Endothelial cell of umbilical vein (primary cell): ENCODE measurements at regions not wholly inside any gene's neighbourhood (a gene's known extent, or its start where the extent isn't known, plus 50 kb on each side); places are given as distances from the start of the nearest gene placed in this dataset.

Source experiments
- BruUV-seq: library from RNA; stranded (reverse); fragments of 400-500 nt; replicated peaks from 2 replicates; lab custom pipeline; 2021; lab: Mats Ljungman, UMichigan
- CTCF ChIA-PET: fragments of 300-600, 350-600 bp; sonication (Branson Sonifier 250); formaldehyde crosslinking; loops from one replicate; lab custom pipeline; 2021; ENCODE audit warnings: antibody characterized with exemption, inconsistent platforms; lab: Charles Lee
- POLR2A ChIA-PET: fragments of 300-600, 350-600 bp; sonication (Branson Sonifier 250); formaldehyde crosslinking; loops from one replicate; lab custom pipeline; 2021; ENCODE audit warnings: antibody characterized with exemption, inconsistent platforms; lab: Charles Lee
- DNase-seq: peaks from one replicate; pipeline ENCODE4 v3.0.0-alpha.2; 2011; ENCODE audit warnings: low read depth, low spot score
- FAIRE-seq: peaks from 2 replicates; lab custom pipeline; 2011; peaks lifted over from hg19 to GRCh38; lab: Jason Lieb, UNC
- H2AFZ ChIP-seq: 2 replicates; pipeline ENCODE4 v1.6.0; 2012; ENCODE audit warnings: low read depth, low read length, control low read depth, inconsistent platforms
- H3K27ac ChIP-seq: 2 replicates; pipeline ENCODE4 v1.5.1; 2011; ENCODE audit warnings: low read depth, mild to moderate bottlenecking, control low read depth, low read length, moderate library complexity; ENCODE audit not compliant: insufficient read depth
- H3K27me3 ChIP-seq, 2 experiments: 2 replicates each; pipeline versions ENCODE4 v1.6.0 to v1.6.1; 2011; ENCODE audit warnings: low read length in 2 of 2, mixed read lengths in 1 of 2; ENCODE audit not compliant: control insufficient read depth in 2 of 2, insufficient read depth in 2 of 2
- H3K36me3 ChIP-seq, 2 experiments: 2 replicates in 1 of 2; 3 replicates in 1 of 2; pipeline ENCODE4 v1.5.1; 2011; ENCODE audit warnings: low read length in 2 of 2, mild to moderate bottlenecking in 1 of 2, moderate library complexity in 1 of 2; ENCODE audit not compliant: control insufficient read depth in 2 of 2, insufficient read depth in 2 of 2; ENCODE audit errors: extremely low read depth in 1 of 2
- H3K4me1 ChIP-seq: 3 replicates; pipeline ENCODE4 v1.5.1; 2011; ENCODE audit warnings: mild to moderate bottlenecking, low read length; ENCODE audit not compliant: control insufficient read depth, insufficient read depth; ENCODE audit errors: extremely low read depth
- H3K4me2 ChIP-seq: 2 replicates; pipeline ENCODE4 v1.6.1; 2011; ENCODE audit warnings: low read length, control low read depth, mixed read lengths; ENCODE audit not compliant: insufficient read depth
- H3K4me3 ChIP-seq, 3 experiments: fragments of 200-600 bp in 1 of 3; sonication (generic), shearing (Covaris generic) in 1 of 3; replicated peaks in 1 of 3; 2 replicates each; pipeline ENCODE4 v1.5.1; 2011 to 2016; ENCODE audit warnings: control low read depth in 3 of 3, low read length in 3 of 3, mild to moderate bottlenecking in 2 of 3, inconsistent platforms in 1 of 3, low read depth in 1 of 3, moderate library complexity in 1 of 3; ENCODE audit not compliant: insufficient read depth in 1 of 3
- H3K79me2 ChIP-seq: 2 replicates; pipeline ENCODE4 v1.6.0; 2012; ENCODE audit warnings: low read length, inconsistent platforms; ENCODE audit not compliant: control insufficient read depth, insufficient read depth
- H3K9ac ChIP-seq: replicated peaks from 2 replicates; pipeline ENCODE3; 2011; ENCODE audit warnings: low read length, control low read depth; ENCODE audit not compliant: insufficient read depth; ENCODE audit errors: extremely low read depth
- H3K9me1 ChIP-seq: replicated peaks from 3 replicates; pipeline ENCODE4 v1.6.0; 2011; ENCODE audit warnings: mild to moderate bottlenecking, low read length; ENCODE audit not compliant: control insufficient read depth, insufficient read depth; ENCODE audit errors: extremely low read depth
- H3K9me3 ChIP-seq: replicated peaks from 2 replicates; pipeline ENCODE4 v1.5.1; 2012; ENCODE audit warnings: low read length, inconsistent platforms; ENCODE audit not compliant: control insufficient read depth, insufficient read depth
- H4K20me1 ChIP-seq: replicated peaks from 2 replicates; pipeline ENCODE3; 2011; ENCODE audit warnings: mild to moderate bottlenecking, low read length; ENCODE audit not compliant: control insufficient read depth, insufficient read depth; ENCODE audit errors: extremely low read depth
- CTCF ChIP-seq, 2 donors: IDR thresholded peaks; 1 replicate in 1 of 2; 2 replicates in 1 of 2; pipeline ENCODE4 v1.5.1; 2011; ENCODE audit warnings: low read length in 2 of 2, mild to moderate bottlenecking in 2 of 2, moderate library complexity in 2 of 2, control low read depth in 1 of 2, inconsistent platforms in 1 of 2, low read depth in 1 of 2; ENCODE audit not compliant: insufficient read depth in 1 of 2; ENCODE audit errors: extremely low read depth in 1 of 2
- EZH2 ChIP-seq: IDR thresholded peaks from 2 replicates; pipeline ENCODE4 v1.6.1; 2012; ENCODE audit warnings: borderline replicate concordance, low read depth, mild to moderate bottlenecking, moderate library complexity, low read length, inconsistent platforms; ENCODE audit not compliant: severe bottlenecking
- FOS ChIP-seq: IDR thresholded peaks from 2 replicates; pipeline ENCODE4 v1.6.1; 2011; ENCODE audit warnings: mild to moderate bottlenecking, low read length, moderate library complexity, borderline replicate concordance; ENCODE audit not compliant: insufficient read depth
- GATA2 ChIP-seq: IDR thresholded peaks from 2 replicates; pipeline ENCODE4 v1.7.0; 2011; ENCODE audit warnings: low read depth, mild to moderate bottlenecking, moderate library complexity, mixed read lengths, low read length; ENCODE audit not compliant: insufficient read length, insufficient read depth
- JUN ChIP-seq: IDR thresholded peaks from 2 replicates; pipeline ENCODE4 v1.6.1; 2011; ENCODE audit warnings: borderline replicate concordance, low read depth; ENCODE audit not compliant: insufficient read length, insufficient read depth
- MAX ChIP-seq: IDR thresholded peaks from 2 replicates; pipeline ENCODE4 v1.6.1; 2011; ENCODE audit not compliant: insufficient read depth, insufficient read length
- MYC ChIP-seq: IDR thresholded peaks from one replicate; pipeline ENCODE4 v1.6.1; 2011; ENCODE audit warnings: mild to moderate bottlenecking, low read depth, low read length
- POLR2A ChIP-seq: IDR thresholded peaks from 2 replicates; pipeline ENCODE4 v1.6.1; 2012; ENCODE audit warnings: low read depth, mild to moderate bottlenecking, control low read depth, low read length
- POLR2AphosphoS5 ChIP-seq: IDR thresholded peaks from 2 replicates; pipeline ENCODE4 v1.6.1; 2012; ENCODE audit warnings: low read depth, mild to moderate bottlenecking, control low read depth, low read length, moderate library complexity; ENCODE audit not compliant: insufficient read depth
- dilution Hi-C: fragments of 300-500 bp; cut with MboI; formaldehyde crosslinking; loops from one replicate; pipeline ENCODE4 v1.15.0; 2019; ENCODE audit warnings: low sequenced_read_pairs; ENCODE audit not compliant: extremely low pct_ligation_motif_present
- intact Hi-C: fragments of 100-400 bp; cut with micrococcal nuclease; formaldehyde crosslinking; loops from one replicate; pipeline ENCODE4 v1.10.0; 2022

GRCh38 chr11:22566293-22566692 is 59.3 kb downstream of the FANCF start:
- Histone ChIP-seq H3K27me3 (no peaks in the 10 kb centered on the region), H3K27ac (no peak overlapping the region), H3K9ac (no peak overlapping the region), H3K79me2 (no peaks in the 10 kb centered on the region), H3K9me1 (no peaks in the 10 kb centered on the region), H3K4me1 (no peaks in the 10 kb centered on the region), H3K36me3 (no peaks in the 10 kb centered on the region), H2AFZ (no peak overlapping the region), H3K9me3 (no peaks in the 10 kb centered on the region), H3K4me3 (no peak overlapping the region), H4K20me1 (no peaks in the 10 kb centered on the region), H3K4me2 (no peak overlapping the region)
- TF ChIP-seq JUN (no peak), MAX (no peak), MYC (no peak), POLR2AphosphoS5 (no peak), GATA2 (no peak), EZH2 (no peak), FOS (no peak), POLR2A (no peak), CTCF (IDR thresholded peaks at IDR 0.05; ENCODE audit: extremely low read depth in 1 of 2, insufficient read depth in 1 of 2, low read depth in 1 of 2, low read length in 2 of 2) (no peak)
- dilution Hi-C loops (no loop called here), intact Hi-C loops (no loop called here)
- no peak for DNase-seq
- no peak for FAIRE-seq
- ChIA-PET POLR2A (no interaction called here), CTCF (no interaction called here)
- BruUV-seq: no TSS peak
